GM21515 (cell line): ENCODE measurements at regions not wholly inside any gene's neighbourhood (a gene's known extent, or its start where the extent isn't known, plus 50 kb on each side); places are given as distances from the start of the nearest gene placed in this dataset.

Experiments
- ATAC-seq: cut with Tn5 transposase; IDR thresholded peaks from one replicate; pipeline ENCODE4 v1.9.1; 2021; ENCODE audit not compliant: unreplicated experiment

GRCh38 chrX:22325096-22325495 is 52.4 kb downstream of the CBLL2 start:
- no peak for ATAC-seq

GRCh38 chrX:22329783-22330182 is 57.1 kb downstream of the CBLL2 start:
- no peak for ATAC-seq

- no peak for ATAC-seq
These were observed 66.0 kb downstream of the CBLL2 start for GRCh38 chrX:22338740-22339139.

GRCh38 chrX:22339459-22339858 is 66.7 kb downstream of the CBLL2 start:
- ATAC-seq: no peak

- ATAC-seq: no peak
These were observed 67.4 kb downstream of the CBLL2 start for GRCh38 chrX:22340022-22340616.

GRCh38 chrX:22343192-22343591 is 70.5 kb downstream of the CBLL2 start:
- no peak for ATAC-seq

- ATAC-seq: no peak
These were observed 73.2 kb downstream of the CBLL2 start for GRCh38 chrX:22345884-22346283.

GRCh38 chrX:22347491-22347890 is 74.8 kb downstream of the CBLL2 start:
- no peak for ATAC-seq

GRCh38 chrX:22349116-22349515 is 76.4 kb downstream of the CBLL2 start:
- ATAC-seq: no peak

GRCh38 chrX:22351076-22351475 is 78.4 kb downstream of the CBLL2 start:
- no peak for ATAC-seq

- ATAC-seq: no peak
These were observed 79.3 kb downstream of the CBLL2 start for GRCh38 chrX:22351966-22352365.

GRCh38 chrX:22357621-22358020 is 84.9 kb downstream of the CBLL2 start:
- no peak for ATAC-seq

GRCh38 chrX:22360129-22360528 is 87.4 kb downstream of the CBLL2 start:
- no peak for ATAC-seq

- no peak for ATAC-seq
These were observed 92.7 kb downstream of the CBLL2 start for GRCh38 chrX:22365460-22365859.

- no peak for ATAC-seq
These were observed 93.5 kb downstream of the CBLL2 start for GRCh38 chrX:22366166-22366702.

- no peak for ATAC-seq
These were observed 94.2 kb downstream of the CBLL2 start for GRCh38 chrX:22366906-22367305.

- ATAC-seq: no peak
These were observed 100.4 kb downstream of the CBLL2 start for GRCh38 chrX:22373094-22373493.

GRCh38 chrX:22373766-22374165 is 101.1 kb downstream of the CBLL2 start:
- ATAC-seq: no peak

- ATAC-seq: no peak
These were observed 103.7 kb downstream of the CBLL2 start for GRCh38 chrX:22376369-22376768.

- no peak for ATAC-seq
These were observed 105.6 kb downstream of the CBLL2 start for GRCh38 chrX:22378296-22378695.

GRCh38 chrX:22383988-22384387 is 111.3 kb downstream of the CBLL2 start:
- no peak for ATAC-seq

GRCh38 chrX:22389556-22390179 is 117.0 kb downstream of the CBLL2 start:
- ATAC-seq: no peak
